ENCODE measurements at regions not wholly inside any gene's neighbourhood (a gene's known extent, or its start where the extent isn't known, plus 50 kb on each side); places are given as distances from the start of the nearest gene placed in this dataset.
"Not testable (repeated sequence)": the region's sequence is repeated elsewhere in the genome, so short reads cannot be mapped to it uniquely, and the experiment has no call there.

- no peaks in the 10 kb centered on the region for H3K9me3 ChIP-seq (ENCODE audit: insufficient read depth, low read depth)
- no TSS peak for BruUV-seq (replicated peaks)
- DNase-seq, result no peak
Measured at GRCh38 chr10:81498011-81498551, 376.9 kb upstream of the NRG3 start.

GRCh38 chr10:81502677-81503359, 372.2 kb upstream of the NRG3 start:
- intact Hi-C loops (cut with micrococcal nuclease; ENCODE audit: unreplicated experiment), result no loop called here
- Histone ChIP-seq H4K20me1 (ENCODE audit: insufficient read depth) (no peaks in the 10 kb centered on the region), H3K9me2 (ENCODE audit: insufficient read depth) (no peaks in the 10 kb centered on the region), H3K4me2 (no peak overlapping the region), H3K9me3 (ENCODE audit: insufficient read depth, low read depth) (peaks cover 4% of the 10 kb centered on the region; the same call in 1 of the 2 replicates), H3K27ac (no peak overlapping the region), H3K27me3 (ENCODE audit: insufficient read depth, low read depth) (peaks cover 20% of the 10 kb centered on the region), H3F3A (ENCODE audit: insufficient read depth, low read depth) (no peaks in the 10 kb centered on the region), H2AFZ (no peak overlapping the region), H3K79me2 (ENCODE audit: low read depth) (no peaks in the 10 kb centered on the region), H3K4me1 (replicated peaks; ENCODE audit: insufficient read depth) (no peaks in the 10 kb centered on the region), H3K36me3 (ENCODE audit: low read depth) (no peaks in the 10 kb centered on the region), H3K4me3 (no peak overlapping the region)
- POLR2A ChIA-PET (ENCODE audit: unreplicated experiment), result no interaction called here
- TF ChIP-seq CTCF (conservative IDR thresholded peaks at IDR 0.05) (no peak), EZH2 (IDR thresholded peaks at IDR 0.05; ENCODE audit: low read depth) (no peak)
- DNase-seq, result no peak
- BruUV-seq (replicated peaks), result no TSS peak
- CTCF ChIA-PET, result no interaction called here

More at GRCh38 chr10:81498011-81498551, 376.9 kb upstream of the NRG3 start:
- no peak overlapping the region for H3K4me2 ChIP-seq
- no peaks in the 10 kb centered on the region for H3K9me2 ChIP-seq (ENCODE audit: insufficient read depth)
- no peaks in the 10 kb centered on the region for H3K79me2 ChIP-seq (ENCODE audit: low read depth)
- peaks cover 17% of the 10 kb centered on the region for H3K27me3 ChIP-seq (ENCODE audit: insufficient read depth, low read depth)
- no peaks in the 10 kb centered on the region for H3K4me1 ChIP-seq (replicated peaks; ENCODE audit: insufficient read depth)
- POLR2A ChIA-PET (ENCODE audit: unreplicated experiment), result no interaction called here
- intact Hi-C loops (cut with micrococcal nuclease; ENCODE audit: unreplicated experiment), result no loop called here
- H3F3A ChIP-seq (ENCODE audit: insufficient read depth, low read depth), result no peaks in the 10 kb centered on the region
- TF ChIP-seq EZH2 (IDR thresholded peaks at IDR 0.05; ENCODE audit: low read depth) (no peak), CTCF (conservative IDR thresholded peaks at IDR 0.05) (no peak)
- H3K27ac ChIP-seq, result no peak overlapping the region
- H4K20me1 ChIP-seq (ENCODE audit: insufficient read depth), result no peaks in the 10 kb centered on the region
- CTCF ChIA-PET, result no interaction called here
- no peaks in the 10 kb centered on the region for H3K36me3 ChIP-seq (ENCODE audit: low read depth)
- no peak overlapping the region for H3K4me3 ChIP-seq
- H2AFZ ChIP-seq, result no peak overlapping the region

DNA sequence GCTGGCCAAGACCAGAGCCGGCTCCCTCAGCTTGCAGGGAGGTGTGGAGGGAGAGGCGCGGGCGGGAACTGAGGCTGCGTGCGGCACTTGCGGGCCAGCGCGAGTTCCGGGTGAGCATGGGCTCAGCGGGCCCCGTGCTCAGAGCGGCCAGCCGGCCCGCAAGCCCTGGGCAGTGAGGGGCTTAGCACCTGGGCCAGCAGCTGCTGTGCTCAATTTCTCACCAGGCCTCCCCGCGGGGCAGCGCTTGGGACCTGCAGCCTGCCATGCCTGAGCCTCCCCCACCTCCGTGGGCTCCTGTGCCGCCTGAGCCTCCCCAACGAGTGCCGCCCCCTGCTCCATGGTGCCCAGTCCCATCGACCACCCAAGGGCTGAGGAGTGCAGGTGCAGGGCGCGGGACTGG, 369.2 kb upstream of the NRG3 start:
- H3K9me3 ChIP-seq (ENCODE audit: insufficient read depth, low read depth); H3K79me2 ChIP-seq (ENCODE audit: low read depth); H3K9me2 ChIP-seq (ENCODE audit: insufficient read depth); H4K20me1 ChIP-seq (ENCODE audit: insufficient read depth); DNase-seq; H3K27ac ChIP-seq; POLR2A ChIA-PET (ENCODE audit: unreplicated experiment); H3K4me1 ChIP-seq (replicated peaks; ENCODE audit: insufficient read depth); H3K4me2 ChIP-seq; CTCF ChIA-PET; H3K36me3 ChIP-seq (ENCODE audit: low read depth); BruUV-seq (replicated peaks); H3F3A ChIP-seq (ENCODE audit: insufficient read depth, low read depth); H2AFZ ChIP-seq; H3K4me3 ChIP-seq; intact Hi-C loops (cut with micrococcal nuclease; ENCODE audit: unreplicated experiment): not testable (repeated sequence)
- H3K27me3 ChIP-seq (ENCODE audit: insufficient read depth, low read depth), result peaks cover 20% of the 10 kb centered on the region

GRCh38 chr10:81514811-81515210, 360.2 kb upstream of the NRG3 start:
- Histone ChIP-seq H3K9me2 (ENCODE audit: insufficient read depth) (peaks cover 4% of the 10 kb centered on the region; the same call in 1 of the 2 replicates), H3K4me2 (no peak overlapping the region), H2AFZ (no peak overlapping the region), H3K4me1 (replicated peaks; ENCODE audit: insufficient read depth) (no peaks in the 10 kb centered on the region), H3K36me3 (ENCODE audit: low read depth) (no peaks in the 10 kb centered on the region), H4K20me1 (ENCODE audit: insufficient read depth) (no peaks in the 10 kb centered on the region; the same call in 1 of the 2 replicates), H3F3A (ENCODE audit: insufficient read depth, low read depth) (no peaks in the 10 kb centered on the region), H3K79me2 (ENCODE audit: low read depth) (no peaks in the 10 kb centered on the region), H3K4me3 (no peak overlapping the region), H3K9me3 (ENCODE audit: insufficient read depth, low read depth) (no peaks in the 10 kb centered on the region), H3K27ac (no peak overlapping the region), H3K27me3 (ENCODE audit: insufficient read depth, low read depth) (no peaks in the 10 kb centered on the region)
- ChIA-PET CTCF (no interaction called here), POLR2A (ENCODE audit: unreplicated experiment) (no interaction called here)
- DNase-seq, result no peak
- intact Hi-C loops (cut with micrococcal nuclease; ENCODE audit: unreplicated experiment), result no loop called here
- no TSS peak for BruUV-seq (replicated peaks)
- TF ChIP-seq CTCF (conservative IDR thresholded peaks at IDR 0.05), result no peak
- no peak for TF ChIP-seq EZH2 (IDR thresholded peaks at IDR 0.05; ENCODE audit: low read depth)
